GM18517 (cell line): ENCODE measurements at regions not wholly inside any gene's neighbourhood (a gene's known extent, or its start where the extent isn't known, plus 50 kb on each side); places are given as distances from the start of the nearest gene placed in this dataset.
"Not testable (repeated sequence)": the region's sequence is repeated elsewhere in the genome, so short reads cannot be mapped to it uniquely, and the experiment has no call there.

Source experiments
- ATAC-seq: cut with Tn5 transposase; IDR thresholded peaks from one replicate; pipeline ENCODE4 v1.9.1; 2021; ENCODE audit warnings: mild to moderate bottlenecking, moderate library complexity; ENCODE audit not compliant: unreplicated experiment

DNA sequence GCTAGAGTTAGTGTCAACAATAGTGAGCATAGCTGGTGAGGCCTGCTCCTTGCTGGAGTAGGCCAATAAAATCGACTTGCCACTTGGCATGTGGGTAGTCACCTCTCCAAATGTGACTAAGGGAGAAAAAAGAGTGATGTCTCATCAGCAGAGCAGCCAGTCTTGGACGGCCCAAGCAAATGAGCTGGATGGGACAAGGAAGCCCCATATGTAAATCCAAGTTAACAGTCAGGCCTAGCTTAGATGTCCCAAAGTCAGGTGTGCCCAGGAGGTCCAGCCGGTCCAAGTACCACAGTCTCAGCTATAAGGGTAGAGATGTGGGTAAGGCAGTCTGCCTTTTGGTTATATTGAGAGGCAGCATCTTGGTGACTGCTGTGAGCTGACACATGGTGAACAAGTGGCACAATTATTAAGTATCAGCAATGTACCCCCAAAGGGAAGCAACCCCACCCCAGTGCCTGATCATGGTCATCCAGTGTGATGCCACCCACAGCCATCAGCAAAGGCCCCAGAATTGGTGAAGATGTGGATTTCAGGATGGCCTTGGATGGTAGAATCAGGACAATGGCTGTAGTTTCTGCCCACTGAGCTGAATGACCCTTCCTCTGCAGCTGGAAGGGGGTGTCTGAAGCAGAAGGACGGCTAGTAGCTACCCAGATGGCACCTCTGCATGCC lies 83.4 kb downstream of the TNFRSF13B start:
- no peak for ATAC-seq

DNA sequence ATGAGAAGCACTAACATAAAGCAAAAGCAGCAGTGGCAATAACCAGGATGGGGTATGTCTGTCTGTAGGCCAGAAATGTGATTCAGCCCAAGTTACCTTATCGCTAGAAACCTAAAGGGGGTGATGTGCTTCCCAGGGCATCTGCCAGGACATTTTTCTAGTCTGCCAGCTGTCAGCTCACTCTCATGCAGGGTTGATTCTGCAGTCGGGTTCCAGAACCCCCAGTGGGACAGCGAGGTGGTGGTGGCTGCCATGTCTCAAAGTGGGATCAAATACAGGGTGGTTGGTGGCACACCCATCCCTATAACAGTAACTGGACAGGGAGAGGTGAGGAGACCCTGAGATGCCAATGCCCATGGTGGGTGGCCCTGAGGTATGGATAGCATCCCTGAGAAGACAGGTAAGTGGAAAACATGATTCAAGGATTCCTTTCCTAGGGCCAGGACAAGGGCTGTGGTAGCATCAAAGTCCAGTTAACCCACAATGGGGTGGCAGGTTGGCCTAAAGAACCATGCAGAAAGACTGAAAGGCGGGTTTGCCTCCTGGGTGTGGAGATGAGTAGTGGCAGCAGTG lies 84.3 kb downstream of the TNFRSF13B start:
- no peak for ATAC-seq

DNA sequence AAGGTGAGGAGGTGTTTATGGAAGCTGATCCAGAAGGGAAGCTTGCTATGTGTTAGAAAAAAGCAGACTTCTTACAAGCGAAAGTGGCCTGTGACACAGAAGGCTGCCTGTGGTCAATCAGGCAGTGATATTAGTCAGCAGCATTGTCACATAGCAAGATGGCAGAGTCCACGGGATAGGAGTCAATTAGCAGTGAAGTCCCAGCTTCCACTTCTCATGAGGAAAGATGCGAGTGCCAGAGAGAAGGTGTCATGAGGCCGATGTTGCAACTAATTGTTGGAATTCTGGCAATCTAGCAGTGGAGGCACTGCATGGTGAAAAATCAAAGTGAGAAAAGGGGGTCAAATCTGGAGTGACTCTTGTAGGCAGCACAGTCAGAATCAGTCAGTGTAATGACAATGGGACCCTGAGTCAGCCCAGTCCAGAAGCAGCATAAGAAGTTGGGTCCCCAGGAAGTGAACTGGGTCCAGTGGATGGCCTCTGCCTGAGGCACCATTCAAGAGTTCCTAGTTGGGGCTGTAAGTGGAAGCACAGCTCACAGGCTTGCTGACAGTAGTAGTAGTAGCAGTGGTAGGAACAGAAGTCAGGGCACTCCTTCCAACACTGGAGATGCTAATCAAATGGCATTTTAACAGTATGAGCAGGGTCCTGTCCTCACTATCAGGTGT lies 85.1 kb downstream of the TNFRSF13B start:
- ATAC-seq = peak; percentile 85

- ATAC-seq = not testable (repeated sequence)
These were observed 86.7 kb downstream of the TNFRSF13B start for GRCh38 chr17:16885204-16885603.

DNA sequence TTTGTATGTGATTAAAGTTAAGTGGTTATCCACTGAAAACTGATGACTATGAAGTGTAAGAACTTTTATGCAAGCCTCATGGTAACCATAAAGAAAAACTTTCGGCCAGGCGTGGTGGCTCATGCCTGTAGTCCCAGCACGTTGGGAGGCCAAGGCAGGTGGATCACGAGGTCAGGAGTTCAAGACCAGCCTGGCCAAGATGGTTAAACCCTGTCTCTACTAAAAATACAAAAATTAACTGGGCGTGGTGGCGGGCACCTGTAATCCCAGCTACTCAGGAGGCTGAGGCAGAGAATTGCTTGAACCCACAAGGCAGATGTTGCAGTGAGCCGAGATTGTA lies 89.0 kb downstream of the TNFRSF13B start:
- not testable (repeated sequence) for ATAC-seq

DNA sequence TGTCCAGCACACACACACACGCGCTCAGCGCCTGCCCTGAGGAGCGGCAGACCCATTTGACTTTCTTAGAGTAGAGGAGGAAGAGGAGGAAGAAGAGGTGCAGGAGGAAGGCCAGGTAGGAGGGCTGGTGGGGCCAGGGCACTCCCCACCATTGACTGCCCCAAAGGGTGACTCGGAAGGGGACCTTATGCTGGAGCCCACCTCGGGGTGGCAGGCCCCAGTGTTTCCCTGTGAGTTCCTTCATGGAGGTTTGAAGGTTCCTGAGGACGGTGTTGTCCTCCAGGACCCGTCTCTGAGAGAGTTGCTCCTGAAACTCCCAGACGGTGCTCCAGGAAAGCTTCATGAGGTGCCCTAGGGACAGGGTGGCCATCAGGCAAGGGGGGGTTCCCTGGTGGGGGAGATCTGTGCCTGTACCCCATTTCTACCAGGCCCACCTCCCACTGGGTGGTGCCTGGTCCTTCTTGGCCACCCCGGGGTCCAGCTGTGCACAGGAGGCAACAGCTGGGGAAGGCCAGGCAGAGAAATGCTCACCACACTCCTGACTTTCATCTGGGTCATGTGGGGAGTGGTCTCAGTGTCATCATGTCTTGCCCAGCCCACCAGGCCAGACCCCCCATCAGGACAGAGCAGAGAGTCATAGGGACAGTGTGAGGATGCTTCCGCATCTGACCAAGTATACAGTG lies 89.5 kb downstream of the TNFRSF13B start:
- ATAC-seq = no peak

DNA sequence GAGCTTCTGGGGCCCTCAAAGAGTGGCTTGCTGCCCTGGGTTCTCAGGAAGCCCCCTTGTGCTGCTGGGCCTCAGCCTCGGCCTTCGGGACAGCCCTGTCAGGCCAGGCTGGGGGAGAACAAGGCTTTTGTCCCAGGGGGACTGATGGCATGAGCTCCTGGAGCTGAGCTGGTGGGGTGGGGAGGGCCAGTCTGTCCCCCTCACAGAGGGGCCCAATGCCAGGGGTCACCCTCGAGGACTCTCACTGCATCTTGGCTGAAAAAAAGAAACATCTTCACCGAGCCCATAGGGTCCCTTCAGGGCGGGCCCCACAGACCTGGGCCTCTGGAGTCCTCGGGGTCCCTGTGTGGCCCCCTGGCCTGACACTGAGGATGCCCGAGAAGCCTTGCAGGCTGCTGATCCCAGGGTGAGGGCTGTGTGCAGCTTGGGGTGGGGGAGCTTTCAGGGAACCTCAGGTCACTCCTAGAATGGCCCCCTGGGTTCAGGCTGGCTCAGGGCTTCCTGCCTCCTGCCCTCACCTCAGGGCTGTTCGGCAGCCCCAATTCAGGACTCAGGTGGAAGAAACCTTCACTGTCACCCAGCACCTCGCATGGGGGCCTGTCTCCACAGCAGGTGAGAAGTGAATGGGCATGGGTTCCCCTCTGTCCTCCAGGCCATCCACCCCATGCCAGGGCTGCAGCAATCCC lies 90.5 kb downstream of the TNFRSF13B start:
- no peak for ATAC-seq

- ATAC-seq = no peak
These were observed 91.1 kb downstream of the TNFRSF13B start for GRCh38 chr17:16880843-16881230.

DNA sequence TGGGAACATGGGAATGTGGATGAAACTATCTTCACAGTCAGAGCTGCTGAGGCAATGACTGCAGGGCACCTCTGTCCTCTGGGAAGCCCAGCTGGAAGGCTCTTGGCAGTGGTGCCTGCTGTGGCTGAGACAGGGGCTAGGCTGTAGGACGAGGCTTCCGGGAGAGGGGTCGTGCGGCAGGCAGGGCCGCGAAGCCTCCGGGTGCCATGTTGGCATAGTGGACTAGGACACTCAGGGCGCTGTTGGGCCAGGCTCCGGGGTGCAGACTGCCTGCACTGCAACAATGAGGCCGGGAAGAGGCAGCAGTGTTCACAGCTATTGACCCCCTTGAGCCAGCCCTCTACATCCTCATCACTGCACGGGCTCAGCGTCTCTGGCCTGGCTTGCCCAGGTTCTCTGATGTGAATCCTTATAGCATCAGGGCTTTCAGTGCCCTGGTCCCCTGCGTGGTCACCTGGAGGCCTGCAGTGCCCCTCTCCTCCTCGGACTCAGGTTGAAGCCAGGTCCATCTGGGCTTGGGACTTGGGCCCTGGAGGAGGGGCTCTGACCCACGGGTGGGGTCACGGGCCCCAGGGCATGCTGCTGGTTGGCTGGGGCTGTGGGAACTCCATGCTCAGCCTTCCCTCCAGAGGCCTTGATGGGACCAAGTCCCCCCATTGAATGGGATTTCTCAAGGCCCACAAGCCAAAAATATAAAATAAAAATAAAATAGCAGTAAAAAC lies 91.6 kb downstream of the TNFRSF13B start:
- no peak for ATAC-seq

DNA sequence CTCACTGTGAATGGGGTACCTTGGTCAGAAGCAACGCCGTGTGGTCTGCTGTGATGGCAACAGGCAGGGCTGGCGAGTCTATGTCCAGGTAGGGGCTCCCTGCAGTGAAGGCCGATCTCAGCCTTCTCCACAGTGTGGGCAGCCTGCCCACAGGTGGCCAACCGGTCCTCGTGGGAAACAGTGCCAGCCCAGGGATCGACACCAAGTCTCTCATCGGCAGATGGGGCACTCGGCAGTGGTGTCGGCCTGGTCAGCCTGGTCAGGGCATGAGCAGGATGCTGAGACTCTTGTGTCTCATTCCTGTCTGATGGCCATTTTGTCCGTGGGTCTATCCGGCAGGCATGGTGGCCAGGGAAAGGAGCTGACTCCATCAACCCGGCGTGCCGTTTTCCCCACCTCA lies 92.2 kb downstream of the TNFRSF13B start:
- no peak for ATAC-seq

- no peak for ATAC-seq
These were observed 93.3 kb downstream of the TNFRSF13B start for GRCh38 chr17:16878606-16879005.

DNA sequence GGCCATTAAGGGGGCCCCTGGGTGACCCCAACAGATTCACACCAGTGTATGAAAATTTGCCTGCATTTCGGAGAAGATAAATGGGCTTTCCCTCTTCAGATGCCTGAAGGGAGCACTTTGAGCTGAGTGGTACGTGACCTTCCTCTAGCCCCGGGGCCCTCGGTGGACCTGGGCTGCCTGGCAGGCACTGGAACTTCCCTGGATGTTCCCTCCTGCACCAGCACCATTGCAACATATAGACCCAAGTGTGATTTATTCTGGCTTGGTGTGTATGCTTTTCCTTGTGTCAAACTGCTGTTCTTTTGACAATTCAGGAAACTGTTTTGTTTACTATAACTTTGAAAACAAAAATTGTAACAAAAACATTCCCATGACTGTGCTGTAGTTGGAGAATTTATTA lies 93.8 kb downstream of the TNFRSF13B start:
- no peak for ATAC-seq

GRCh38 chr17:16877099-16877498 lies 94.8 kb downstream of the TNFRSF13B start:
- ATAC-seq = no peak

DNA sequence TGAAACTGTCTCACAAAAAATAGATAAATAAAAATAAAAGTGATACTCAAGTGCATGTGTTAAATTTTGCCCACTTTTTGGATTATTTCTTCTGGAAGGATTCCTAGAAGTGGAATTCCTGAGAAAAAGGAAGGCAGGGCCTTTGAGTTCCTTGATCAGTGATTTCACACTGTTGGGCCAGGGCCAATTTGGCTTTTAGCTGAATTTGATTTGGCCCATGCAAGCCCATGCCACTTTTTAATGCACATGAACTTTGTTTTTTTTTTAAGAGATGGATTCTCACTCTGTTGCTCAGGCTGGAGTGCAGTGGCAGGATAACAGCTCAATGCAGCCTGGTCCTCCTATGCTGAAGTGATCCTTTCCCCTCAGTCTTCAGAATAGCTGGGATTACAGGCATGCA lies 96.3 kb downstream of the TNFRSF13B start:
- ATAC-seq = no peak

DNA sequence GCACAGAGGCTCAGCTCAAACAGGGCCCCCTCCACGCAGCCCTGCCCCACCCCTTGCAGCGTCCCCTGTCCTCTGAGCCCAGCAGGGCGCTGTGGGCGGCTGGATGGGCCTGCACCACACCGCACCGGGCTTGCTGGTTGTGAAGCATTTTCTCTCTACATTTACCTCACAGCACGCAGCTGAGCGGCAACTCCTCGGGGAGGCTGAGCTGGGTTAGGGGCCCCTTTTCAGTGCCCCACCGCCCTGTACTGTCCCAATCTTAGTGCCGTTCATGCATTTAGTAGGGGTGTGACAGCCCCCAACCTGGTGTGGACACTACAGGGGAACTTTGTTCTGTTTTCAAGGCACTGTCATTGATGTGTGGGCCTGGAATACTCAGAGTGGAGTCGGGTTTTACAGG lies 97.7 kb downstream of the TNFRSF13B start:
- ATAC-seq = not testable (repeated sequence)

DNA sequence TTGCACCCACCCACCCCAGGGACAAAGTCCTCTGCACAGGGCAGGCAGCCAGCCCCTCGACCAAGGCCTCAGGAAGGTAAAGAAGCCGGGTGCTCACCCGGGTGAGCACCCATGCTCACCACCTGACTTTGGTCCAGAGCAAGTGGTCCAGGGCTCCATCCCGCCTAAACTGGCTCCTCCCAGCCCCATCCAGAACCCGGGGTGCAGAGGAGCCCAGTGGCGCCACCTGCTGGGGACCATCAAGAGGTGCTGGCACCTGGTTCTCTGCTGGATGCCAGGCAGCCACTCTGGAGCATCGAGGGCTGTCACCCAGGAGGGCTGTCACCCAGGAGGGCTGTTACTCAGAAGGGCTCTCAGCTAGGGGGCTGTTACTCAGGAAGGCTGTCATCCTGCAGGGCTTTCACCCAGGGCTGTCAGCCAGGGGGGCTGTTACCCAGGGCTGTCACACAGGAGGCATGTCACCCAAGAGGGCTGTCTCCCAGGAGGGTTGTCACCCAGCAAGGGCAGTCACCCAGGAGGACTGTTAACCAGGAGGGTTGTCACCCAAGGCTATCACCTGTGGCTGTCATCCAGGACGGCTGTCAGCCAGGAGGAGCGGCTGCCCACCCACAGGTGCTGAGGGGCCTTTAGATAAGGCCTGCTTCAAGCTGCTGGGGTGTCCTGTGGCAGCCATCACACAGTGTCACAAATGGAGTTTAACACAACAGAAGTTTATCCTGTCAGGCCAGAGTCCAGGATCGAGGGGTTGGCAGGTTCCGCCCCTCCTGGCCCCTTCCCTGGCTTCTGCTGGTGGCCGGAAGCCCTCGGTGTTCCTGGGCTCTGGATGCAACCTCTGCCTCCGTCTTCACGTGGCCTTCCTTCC lies 98.5 kb downstream of the TNFRSF13B start:
- ATAC-seq = no peak

- ATAC-seq = no peak
These were observed 99.4 kb downstream of the TNFRSF13B start for GRCh38 chr17:16872351-16873173.

GRCh38 chr17:16871446-16872190 lies 100.3 kb downstream of the TNFRSF13B start:
- ATAC-seq = not testable (repeated sequence)
